Endothelial cell of umbilical vein (primary cell): ENCODE measurements at regions not wholly inside any gene's neighbourhood (a gene's known extent, or its start where the extent isn't known, plus 50 kb on each side); places are given as distances from the start of the nearest gene placed in this dataset.

Source experiments
- BruUV-seq: library from RNA; stranded (reverse); fragments of 400-500 nt; replicated peaks from 2 replicates; lab custom pipeline; 2021; lab: Mats Ljungman, UMichigan
- CTCF ChIA-PET: fragments of 300-600, 350-600 bp; sonication (Branson Sonifier 250); formaldehyde crosslinking; loops from one replicate; lab custom pipeline; 2021; ENCODE audit warnings: antibody characterized with exemption, inconsistent platforms; lab: Charles Lee
- POLR2A ChIA-PET: fragments of 300-600, 350-600 bp; sonication (Branson Sonifier 250); formaldehyde crosslinking; loops from one replicate; lab custom pipeline; 2021; ENCODE audit warnings: antibody characterized with exemption, inconsistent platforms; lab: Charles Lee
- DNase-seq: peaks from one replicate; pipeline ENCODE4 v3.0.0-alpha.2; 2011; ENCODE audit warnings: low read depth, low spot score
- FAIRE-seq: peaks from 2 replicates; lab custom pipeline; 2011; peaks lifted over from hg19 to GRCh38; lab: Jason Lieb, UNC
- H2AFZ ChIP-seq: 2 replicates; pipeline ENCODE4 v1.6.0; 2012; ENCODE audit warnings: low read depth, low read length, control low read depth, inconsistent platforms
- H3K27ac ChIP-seq: 2 replicates; pipeline ENCODE4 v1.5.1; 2011; ENCODE audit warnings: low read depth, mild to moderate bottlenecking, control low read depth, low read length, moderate library complexity; ENCODE audit not compliant: insufficient read depth
- H3K27me3 ChIP-seq, 2 experiments: 2 replicates each; pipeline versions ENCODE4 v1.6.0 to v1.6.1; 2011; ENCODE audit warnings: low read length in 2 of 2, mixed read lengths in 1 of 2; ENCODE audit not compliant: control insufficient read depth in 2 of 2, insufficient read depth in 2 of 2
- H3K36me3 ChIP-seq, 2 experiments: 2 replicates in 1 of 2; 3 replicates in 1 of 2; pipeline ENCODE4 v1.5.1; 2011; ENCODE audit warnings: low read length in 2 of 2, mild to moderate bottlenecking in 1 of 2, moderate library complexity in 1 of 2; ENCODE audit not compliant: control insufficient read depth in 2 of 2, insufficient read depth in 2 of 2; ENCODE audit errors: extremely low read depth in 1 of 2
- H3K4me1 ChIP-seq: 3 replicates; pipeline ENCODE4 v1.5.1; 2011; ENCODE audit warnings: mild to moderate bottlenecking, low read length; ENCODE audit not compliant: control insufficient read depth, insufficient read depth; ENCODE audit errors: extremely low read depth
- H3K4me2 ChIP-seq: 2 replicates; pipeline ENCODE4 v1.6.1; 2011; ENCODE audit warnings: low read length, control low read depth, mixed read lengths; ENCODE audit not compliant: insufficient read depth
- H3K4me3 ChIP-seq, 3 experiments: fragments of 200-600 bp in 1 of 3; sonication (generic), shearing (Covaris generic) in 1 of 3; replicated peaks in 1 of 3; 2 replicates each; pipeline ENCODE4 v1.5.1; 2011 to 2016; ENCODE audit warnings: control low read depth in 3 of 3, low read length in 3 of 3, mild to moderate bottlenecking in 2 of 3, inconsistent platforms in 1 of 3, low read depth in 1 of 3, moderate library complexity in 1 of 3; ENCODE audit not compliant: insufficient read depth in 1 of 3
- H3K79me2 ChIP-seq: 2 replicates; pipeline ENCODE4 v1.6.0; 2012; ENCODE audit warnings: low read length, inconsistent platforms; ENCODE audit not compliant: control insufficient read depth, insufficient read depth
- H3K9ac ChIP-seq: replicated peaks from 2 replicates; pipeline ENCODE3; 2011; ENCODE audit warnings: low read length, control low read depth; ENCODE audit not compliant: insufficient read depth; ENCODE audit errors: extremely low read depth
- H3K9me1 ChIP-seq: replicated peaks from 3 replicates; pipeline ENCODE4 v1.6.0; 2011; ENCODE audit warnings: mild to moderate bottlenecking, low read length; ENCODE audit not compliant: control insufficient read depth, insufficient read depth; ENCODE audit errors: extremely low read depth
- H3K9me3 ChIP-seq: replicated peaks from 2 replicates; pipeline ENCODE4 v1.5.1; 2012; ENCODE audit warnings: low read length, inconsistent platforms; ENCODE audit not compliant: control insufficient read depth, insufficient read depth
- H4K20me1 ChIP-seq: replicated peaks from 2 replicates; pipeline ENCODE3; 2011; ENCODE audit warnings: mild to moderate bottlenecking, low read length; ENCODE audit not compliant: control insufficient read depth, insufficient read depth; ENCODE audit errors: extremely low read depth
- EZH2 ChIP-seq: IDR thresholded peaks from 2 replicates; pipeline ENCODE4 v1.6.1; 2012; ENCODE audit warnings: borderline replicate concordance, low read depth, mild to moderate bottlenecking, moderate library complexity, low read length, inconsistent platforms; ENCODE audit not compliant: severe bottlenecking
- FOS ChIP-seq: IDR thresholded peaks from 2 replicates; pipeline ENCODE4 v1.6.1; 2011; ENCODE audit warnings: mild to moderate bottlenecking, low read length, moderate library complexity, borderline replicate concordance; ENCODE audit not compliant: insufficient read depth
- GATA2 ChIP-seq: IDR thresholded peaks from 2 replicates; pipeline ENCODE4 v1.7.0; 2011; ENCODE audit warnings: low read depth, mild to moderate bottlenecking, moderate library complexity, mixed read lengths, low read length; ENCODE audit not compliant: insufficient read length, insufficient read depth
- JUN ChIP-seq: IDR thresholded peaks from 2 replicates; pipeline ENCODE4 v1.6.1; 2011; ENCODE audit warnings: borderline replicate concordance, low read depth; ENCODE audit not compliant: insufficient read length, insufficient read depth
- MYC ChIP-seq: IDR thresholded peaks from one replicate; pipeline ENCODE4 v1.6.1; 2011; ENCODE audit warnings: mild to moderate bottlenecking, low read depth, low read length
- POLR2A ChIP-seq: IDR thresholded peaks from 2 replicates; pipeline ENCODE4 v1.6.1; 2012; ENCODE audit warnings: low read depth, mild to moderate bottlenecking, control low read depth, low read length
- POLR2AphosphoS5 ChIP-seq: IDR thresholded peaks from 2 replicates; pipeline ENCODE4 v1.6.1; 2012; ENCODE audit warnings: low read depth, mild to moderate bottlenecking, control low read depth, low read length, moderate library complexity; ENCODE audit not compliant: insufficient read depth
- dilution Hi-C: fragments of 300-500 bp; cut with MboI; formaldehyde crosslinking; loops from one replicate; pipeline ENCODE4 v1.15.0; 2019; ENCODE audit warnings: low sequenced_read_pairs; ENCODE audit not compliant: extremely low pct_ligation_motif_present
- intact Hi-C: fragments of 100-400 bp; cut with micrococcal nuclease; formaldehyde crosslinking; loops from one replicate; pipeline ENCODE4 v1.10.0; 2022
- TF ChIP-seq, protein P1 (sequence below): IDR thresholded peaks from 2 replicates; pipeline ENCODE4 v1.6.1; 2011; ENCODE audit not compliant: insufficient read depth, insufficient read length
- TF ChIP-seq, protein P2 (sequence below), 2 donors: IDR thresholded peaks; 1 replicate in 1 of 2; 2 replicates in 1 of 2; pipeline ENCODE4 v1.5.1; 2011; ENCODE audit warnings: low read length in 2 of 2, mild to moderate bottlenecking in 2 of 2, moderate library complexity in 2 of 2, control low read depth in 1 of 2, inconsistent platforms in 1 of 2, low read depth in 1 of 2; ENCODE audit not compliant: insufficient read depth in 1 of 2; ENCODE audit errors: extremely low read depth in 1 of 2

DNA sequence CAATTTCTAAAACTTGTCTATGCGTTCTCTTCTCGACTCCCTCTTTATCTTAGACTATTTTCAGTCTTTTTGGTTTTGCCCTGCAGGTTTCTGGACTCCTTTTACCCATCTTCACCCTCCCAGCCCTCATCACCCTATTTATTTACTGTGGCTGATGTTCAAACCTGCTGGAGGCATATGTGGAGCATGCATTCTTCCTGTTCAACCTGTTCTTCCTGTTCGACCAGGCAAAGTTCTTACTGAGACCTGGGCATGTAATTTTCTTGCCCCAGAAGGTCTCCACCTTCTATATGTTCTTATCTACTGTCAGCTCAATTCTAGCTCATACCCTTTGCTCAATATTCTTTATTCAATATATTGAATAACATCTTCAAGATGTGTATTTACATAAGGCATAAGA is 69.4 kb upstream of the AGA start:
- CTCF ChIA-PET = no interaction called here
- Histone ChIP-seq H3K36me3 (no peaks in the 10 kb centered on the region), H2AFZ (no peak overlapping the region), H3K4me2 (no peak overlapping the region), H3K4me3 (no peak overlapping the region), H3K9me3 (no peaks in the 10 kb centered on the region), H3K27ac (no peak overlapping the region), H3K79me2 (no peaks in the 10 kb centered on the region), H3K9me1 (no peaks in the 10 kb centered on the region), H3K4me1 (no peaks in the 10 kb centered on the region), H3K9ac (no peak overlapping the region), H3K27me3 (no peaks in the 10 kb centered on the region), H4K20me1 (no peaks in the 10 kb centered on the region)
- DNase-seq (no peak), FAIRE-seq (no peak)
- POLR2A ChIA-PET = no interaction called here
- no TSS peak for BruUV-seq
- intact Hi-C loops = no loop called here
- TF ChIP-seq, protein P1, sequence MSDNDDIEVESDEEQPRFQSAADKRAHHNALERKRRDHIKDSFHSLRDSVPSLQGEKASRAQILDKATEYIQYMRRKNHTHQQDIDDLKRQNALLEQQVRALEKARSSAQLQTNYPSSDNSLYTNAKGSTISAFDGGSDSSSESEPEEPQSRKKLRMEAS = no peak
- TF ChIP-seq, protein P2, sequence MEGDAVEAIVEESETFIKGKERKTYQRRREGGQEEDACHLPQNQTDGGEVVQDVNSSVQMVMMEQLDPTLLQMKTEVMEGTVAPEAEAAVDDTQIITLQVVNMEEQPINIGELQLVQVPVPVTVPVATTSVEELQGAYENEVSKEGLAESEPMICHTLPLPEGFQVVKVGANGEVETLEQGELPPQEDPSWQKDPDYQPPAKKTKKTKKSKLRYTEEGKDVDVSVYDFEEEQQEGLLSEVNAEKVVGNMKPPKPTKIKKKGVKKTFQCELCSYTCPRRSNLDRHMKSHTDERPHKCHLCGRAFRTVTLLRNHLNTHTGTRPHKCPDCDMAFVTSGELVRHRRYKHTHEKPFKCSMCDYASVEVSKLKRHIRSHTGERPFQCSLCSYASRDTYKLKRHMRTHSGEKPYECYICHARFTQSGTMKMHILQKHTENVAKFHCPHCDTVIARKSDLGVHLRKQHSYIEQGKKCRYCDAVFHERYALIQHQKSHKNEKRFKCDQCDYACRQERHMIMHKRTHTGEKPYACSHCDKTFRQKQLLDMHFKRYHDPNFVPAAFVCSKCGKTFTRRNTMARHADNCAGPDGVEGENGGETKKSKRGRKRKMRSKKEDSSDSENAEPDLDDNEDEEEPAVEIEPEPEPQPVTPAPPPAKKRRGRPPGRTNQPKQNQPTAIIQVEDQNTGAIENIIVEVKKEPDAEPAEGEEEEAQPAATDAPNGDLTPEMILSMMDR (IDR thresholded peaks at IDR 0.05; ENCODE audit: extremely low read depth in 1 of 2, insufficient read depth in 1 of 2, low read depth in 1 of 2, low read length in 2 of 2) = no peak
- dilution Hi-C loops = no loop called here

DNA sequence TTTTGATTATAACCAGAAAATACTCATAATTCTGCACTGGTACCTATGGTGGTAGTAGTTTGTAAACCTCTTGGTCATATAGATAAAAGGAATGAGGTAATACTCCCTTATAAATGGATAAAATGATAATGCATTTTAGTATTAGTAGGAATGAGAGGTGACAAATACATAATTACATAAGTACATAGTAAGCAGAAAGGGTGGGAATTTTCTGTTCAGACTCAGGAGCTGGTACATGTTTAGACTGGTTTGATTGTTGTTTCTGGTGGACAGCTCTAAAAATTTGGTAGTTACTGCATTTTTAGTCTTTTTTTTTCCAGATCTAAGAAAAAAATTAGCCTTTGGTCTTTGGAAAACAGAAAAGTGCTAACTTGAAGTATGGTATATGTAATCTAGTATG is 70.4 kb upstream of the AGA start:
- CTCF ChIA-PET = no interaction called here

More for the DNA sequence above, 70.4 kb upstream of the AGA start:
- Histone ChIP-seq H3K9ac (no peak overlapping the region), H3K4me1 (no peaks in the 10 kb centered on the region), H3K79me2 (no peaks in the 10 kb centered on the region), H4K20me1 (no peaks in the 10 kb centered on the region), H3K9me1 (no peaks in the 10 kb centered on the region), H3K4me2 (no peak overlapping the region), H3K27ac (no peak overlapping the region), H3K9me3 (no peaks in the 10 kb centered on the region), H3K27me3 (no peaks in the 10 kb centered on the region), H3K4me3 (no peak overlapping the region), H2AFZ (no peak overlapping the region), H3K36me3 (no peaks in the 10 kb centered on the region)
- POLR2A ChIA-PET = no interaction called here
- dilution Hi-C loops (no loop called here), intact Hi-C loops (no loop called here)
- no peak for TF ChIP-seq MYC
- TF ChIP-seq, protein P2 (IDR thresholded peaks at IDR 0.05; ENCODE audit: extremely low read depth in 1 of 2, insufficient read depth in 1 of 2, low read depth in 1 of 2, low read length in 2 of 2) = no peak
- no peak for TF ChIP-seq EZH2
- no peak for TF ChIP-seq POLR2A
- no peak for TF ChIP-seq JUN
- TF ChIP-seq GATA2 = no peak
- no peak for TF ChIP-seq POLR2AphosphoS5
- TF ChIP-seq, protein P1 = no peak
- TF ChIP-seq FOS = no peak
- DNase-seq = no peak
- no peak for FAIRE-seq
- no TSS peak for BruUV-seq
